Esophagus mucosa (tissue), 1 donor: ENCODE measurements at regions not wholly inside any gene's neighbourhood (a gene's known extent, or its start where the extent isn't known, plus 50 kb on each side); places are given as distances from the start of the nearest gene placed in this dataset.

Source experiments
- ATAC-seq: fragments of 200-7000 bp; cut with Tn5 transposase; one replicate; pipeline ENCODE4 v1.9.1; 2020
- donor health status: DM: yes; HTN: yes; CAD: no.

DNA sequence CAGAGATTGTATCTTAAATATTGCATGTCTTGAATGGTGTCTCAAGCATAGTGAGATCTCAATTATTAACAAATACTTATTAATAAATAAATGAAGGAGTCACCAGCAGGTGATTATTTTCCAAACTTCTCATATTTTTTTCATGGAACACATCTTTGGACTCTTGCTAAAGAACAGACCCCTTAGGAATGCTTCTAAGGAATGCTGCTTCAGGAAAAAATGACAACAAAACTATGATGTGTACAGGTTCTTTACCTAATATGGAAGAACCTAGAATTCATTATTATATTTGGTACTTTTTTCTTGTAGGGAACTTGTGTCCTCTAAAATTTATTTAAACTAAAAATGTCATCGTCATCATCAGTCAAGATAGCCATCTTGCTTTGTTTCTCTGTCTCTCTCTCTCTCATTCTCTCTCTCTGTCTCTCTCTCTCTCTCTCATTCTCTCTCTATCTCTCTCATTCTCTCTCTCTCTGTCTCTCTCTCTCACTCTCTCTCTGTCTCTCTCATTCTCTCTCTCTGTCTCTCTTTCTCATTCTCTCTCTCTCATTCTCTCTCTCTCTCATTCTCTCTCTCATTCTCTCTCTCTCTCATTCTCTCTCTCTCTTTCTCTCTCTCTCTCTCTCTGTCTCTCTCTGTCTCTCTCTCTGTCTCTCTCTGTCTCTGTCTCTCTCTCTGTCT is 63.0 kb upstream of the ETS2 start:
- ATAC-seq = no peak

DNA sequence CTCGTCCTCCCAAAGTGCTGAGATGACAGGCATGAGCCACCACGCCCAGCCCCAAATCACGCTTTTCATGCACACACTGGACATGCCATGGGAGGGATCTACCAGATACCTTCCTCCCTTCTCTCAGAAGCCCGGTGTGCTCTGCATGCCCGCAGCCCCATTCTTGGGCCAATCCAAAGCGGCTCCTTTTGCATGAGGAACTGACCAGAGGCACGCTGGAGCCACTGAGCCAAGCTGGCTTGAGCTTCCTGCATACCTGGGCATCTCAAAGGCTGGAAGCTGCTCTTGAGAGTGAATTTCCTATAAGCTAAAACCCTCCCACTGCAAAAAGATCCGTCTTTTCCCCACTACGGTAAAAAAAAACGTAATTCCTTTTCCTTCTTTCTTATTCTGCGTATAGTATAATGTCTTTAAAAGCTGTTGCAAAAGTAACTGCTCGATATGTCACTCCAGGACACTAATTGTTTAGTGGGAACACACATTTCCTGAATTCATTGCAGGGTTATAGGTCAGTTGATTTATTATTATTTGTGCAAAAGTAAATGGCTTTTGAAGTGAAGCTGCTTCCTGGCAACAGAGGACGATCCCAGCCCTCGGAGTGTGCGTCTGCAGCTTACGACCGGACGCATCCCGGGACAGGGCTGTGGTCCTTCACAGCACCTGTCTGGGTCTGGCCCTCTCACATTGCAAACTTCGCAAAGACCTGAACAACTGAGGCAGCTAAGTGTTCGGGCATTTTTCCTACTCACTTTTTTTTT is 61.8 kb upstream of the ETS2 start:
- ATAC-seq = no peak

DNA sequence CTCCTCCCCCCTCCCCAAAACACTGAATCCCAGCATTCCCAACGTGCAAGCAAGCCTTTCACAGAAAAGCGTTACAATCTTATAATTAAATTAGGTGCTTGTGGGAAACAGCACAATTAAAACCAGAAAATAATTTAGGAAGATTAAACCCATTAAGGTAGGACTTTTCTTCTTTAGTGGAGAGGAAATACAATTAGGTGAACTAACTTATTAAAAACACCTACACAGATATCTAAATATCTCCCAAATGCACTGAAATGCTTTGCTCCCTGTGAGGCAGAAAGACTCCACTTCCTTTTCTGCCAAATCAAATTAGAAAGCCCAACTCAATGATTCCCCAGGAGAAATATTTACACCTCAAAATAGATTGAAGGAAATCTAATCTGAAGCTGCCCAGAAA is 60.9 kb upstream of the ETS2 start:
- no peak for ATAC-seq

DNA sequence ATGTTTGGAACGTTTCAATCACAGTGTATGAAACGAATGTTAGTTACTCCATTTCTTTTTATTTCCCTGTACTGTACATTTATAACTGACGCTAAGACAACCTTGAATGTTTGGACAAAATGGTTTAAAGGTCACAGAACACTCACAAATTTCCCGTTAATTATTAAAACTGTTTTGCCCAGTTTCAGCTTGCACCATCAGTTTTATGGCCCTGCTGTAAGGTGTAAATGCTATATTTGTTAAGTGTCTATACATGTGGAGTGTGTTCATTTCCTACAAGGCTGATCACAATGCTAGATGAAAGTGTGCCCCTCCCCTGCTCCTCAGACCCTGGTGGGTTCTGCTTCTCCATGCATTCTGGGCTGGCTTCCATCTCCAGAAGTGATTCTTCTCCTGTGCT is 57.9 kb upstream of the ETS2 start:
- no peak for ATAC-seq

DNA sequence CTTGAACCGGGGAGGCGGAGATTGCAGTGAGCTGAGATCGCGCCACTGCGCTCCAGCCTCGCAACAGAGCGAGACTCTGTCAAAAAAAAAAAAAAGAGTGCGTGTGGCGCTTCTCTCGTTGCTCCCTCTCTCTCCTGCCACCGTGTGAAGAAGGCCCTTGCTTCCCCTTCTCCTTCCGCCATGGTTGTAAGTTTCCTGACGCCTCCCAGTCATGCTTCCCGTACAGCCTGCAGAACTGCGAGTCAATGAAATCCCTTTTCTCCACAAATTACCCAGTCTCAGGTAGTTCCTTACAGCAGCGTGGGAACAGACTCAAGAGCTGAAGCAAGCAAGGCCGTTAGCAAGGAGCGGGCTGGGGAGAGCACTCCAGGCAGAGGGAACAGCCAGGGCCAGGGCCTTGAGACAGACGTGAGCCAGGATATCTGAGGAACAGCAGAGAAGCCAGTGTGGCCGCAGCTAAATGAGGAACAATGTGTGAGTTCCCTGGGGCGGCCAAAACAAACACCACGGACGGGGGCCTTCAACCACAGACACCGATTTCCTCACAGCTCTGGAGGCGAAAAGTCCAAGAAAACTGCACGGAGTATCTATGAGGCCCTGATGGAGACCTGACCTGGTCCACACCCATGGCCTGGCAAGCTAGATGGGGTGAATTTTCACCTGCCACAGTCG is 54.2 kb upstream of the ETS2 start:
- ATAC-seq = no peak

DNA sequence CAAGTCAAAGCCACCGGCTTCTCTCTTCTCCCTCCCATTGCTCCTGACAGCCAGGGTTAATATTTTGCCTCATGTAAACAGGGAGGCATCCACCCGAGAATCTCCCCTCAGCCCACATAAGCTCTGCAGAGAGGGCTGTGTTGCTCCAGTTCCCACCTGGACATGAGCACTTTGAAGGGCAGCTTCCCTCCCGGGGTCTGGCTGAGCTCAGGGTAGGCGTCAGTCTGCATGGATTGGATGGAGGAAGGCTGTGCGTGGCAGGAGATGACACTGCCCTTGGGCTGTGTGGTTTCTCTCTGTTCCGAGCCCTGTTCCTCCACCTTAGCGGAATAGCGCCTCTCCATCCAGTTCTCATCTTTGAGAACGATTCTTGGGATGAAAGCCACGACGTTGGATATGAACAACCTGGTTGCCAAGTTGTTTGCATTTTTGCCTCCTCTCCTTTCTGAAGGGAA is 53.7 kb upstream of the ETS2 start:
- no peak for ATAC-seq

DNA sequence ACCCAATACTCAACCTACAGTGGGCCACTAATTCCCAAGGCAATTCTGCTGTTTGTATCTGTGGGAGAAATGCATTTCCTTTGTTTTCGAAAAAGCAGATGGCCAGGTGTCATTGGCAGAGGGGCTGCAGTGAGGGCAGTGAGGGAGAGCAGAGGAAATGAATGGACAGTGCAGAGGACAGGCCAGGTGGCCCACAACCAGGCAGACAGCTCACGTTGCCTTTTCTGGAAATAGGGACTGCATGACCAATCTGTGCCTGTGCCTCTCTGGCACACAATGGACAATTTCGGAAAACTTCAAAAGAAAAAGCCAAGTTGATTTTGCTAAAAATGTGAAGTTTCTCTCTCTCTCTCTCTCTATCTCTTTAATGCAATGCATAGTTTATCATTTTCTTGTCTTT is 52.6 kb upstream of the ETS2 start:
- no peak for ATAC-seq

DNA sequence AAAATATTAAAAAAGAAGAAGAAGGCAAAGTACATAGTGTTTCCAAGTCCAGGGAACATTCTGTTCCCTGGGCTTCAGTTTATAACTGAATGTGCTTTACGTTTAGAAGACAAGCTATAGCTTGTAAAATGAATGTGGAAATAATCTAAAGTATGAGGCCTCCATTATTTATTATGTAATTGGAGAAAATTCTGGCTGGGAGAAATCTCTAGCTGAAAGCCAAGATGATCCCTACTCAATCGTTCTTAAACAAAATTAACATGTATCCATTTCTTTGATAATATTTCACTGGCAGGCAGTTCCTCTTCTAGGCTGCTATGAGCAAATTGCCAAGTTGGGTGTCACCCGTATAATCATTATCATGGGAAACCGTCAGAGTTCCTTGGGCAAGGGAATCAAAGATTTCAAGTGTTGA is 52.2 kb upstream of the ETS2 start:
- ATAC-seq = peak; percentile 43
